Chondrocyte (in vitro differentiated cells): ENCODE measurements at regions not wholly inside any gene's neighbourhood (a gene's known extent, or its start where the extent isn't known, plus 50 kb on each side); places are given as distances from the start of the nearest gene placed in this dataset.

Experiments
- DNase-seq: peaks from one replicate; pipeline ENCODE4 v3.0.0; 2021; ENCODE audit warnings: mixed read lengths, low spot score
- H3K27ac Mint-ChIP-seq: one replicate; pipeline ENCODE4 v1.8.0; 2021; ENCODE audit warnings: mild to moderate bottlenecking, moderate library complexity, mixed read lengths; ENCODE audit not compliant: unreplicated experiment
- H3K27me3 Mint-ChIP-seq: 2 replicates; pipeline ENCODE4 v1.8.0; 2021; ENCODE audit warnings: low read depth, mixed read lengths
- H3K36me3 Mint-ChIP-seq: 2 replicates; pipeline ENCODE4 v1.8.0; 2021; ENCODE audit warnings: low read depth, mixed read lengths
- H3K4me1 Mint-ChIP-seq: 2 replicates; pipeline ENCODE4 v1.8.0; 2021; ENCODE audit warnings: low read depth, mild to moderate bottlenecking, mixed read lengths
- H3K4me3 Mint-ChIP-seq: one replicate; pipeline ENCODE4 v1.8.0; 2021; ENCODE audit warnings: mild to moderate bottlenecking, moderate library complexity, mixed read lengths; ENCODE audit not compliant: unreplicated experiment
- H3K9me3 Mint-ChIP-seq: 2 replicates; pipeline ENCODE4 v1.8.0; 2021; ENCODE audit warnings: low read depth, mixed read lengths
- CTCF ChIP-seq: fragments of 200-600 bp; sonication (generic); IDR thresholded peaks from 2 replicates; pipeline ENCODE4 v1.5.0; 2021; ENCODE audit warnings: antibody characterized with exemption, mild to moderate bottlenecking, moderate library complexity

- no peaks in the 10 kb centered on the region for H3K36me3 Mint-ChIP-seq
- peaks cover 16% of the 10 kb centered on the region for H3K27me3 Mint-ChIP-seq
- no peaks in the 10 kb centered on the region for H3K9me3 Mint-ChIP-seq
- no peak for DNase-seq
- TF ChIP-seq CTCF = no peak
- no peaks in the 10 kb centered on the region for H3K4me1 Mint-ChIP-seq
- H3K27ac Mint-ChIP-seq = no peak overlapping the region
- no peak overlapping the region for H3K4me3 Mint-ChIP-seq
These were observed 1681.9 kb upstream of the ADGRL3 start for GRCh38 chr4:59518005-59518823.

GRCh38 chr4:59525885-59526284 is 1674.2 kb upstream of the ADGRL3 start:
- Mint-ChIP-seq H3K27ac (no peak overlapping the region), H3K9me3 (peaks cover 6% of the 10 kb centered on the region), H3K36me3 (no peaks in the 10 kb centered on the region), H3K27me3 (peaks cover 14% of the 10 kb centered on the region), H3K4me1 (peaks cover 5% of the 10 kb centered on the region), H3K4me3 (no peak overlapping the region)
- no peak for TF ChIP-seq CTCF
- DNase-seq = no peak

- H3K27me3 Mint-ChIP-seq = peaks cover 12% of the 10 kb centered on the region
- no peak overlapping the region for H3K27ac Mint-ChIP-seq
- no peaks in the 10 kb centered on the region for H3K4me1 Mint-ChIP-seq
- DNase-seq = no peak
- no peak for TF ChIP-seq CTCF
- no peaks in the 10 kb centered on the region for H3K36me3 Mint-ChIP-seq
- H3K4me3 Mint-ChIP-seq = no peak overlapping the region
- H3K9me3 Mint-ChIP-seq = peaks cover 8% of the 10 kb centered on the region
These were observed 1664.6 kb upstream of the ADGRL3 start for GRCh38 chr4:59535541-59535940.

GRCh38 chr4:59536428-59536827 is 1663.7 kb upstream of the ADGRL3 start:
- Mint-ChIP-seq H3K27me3 (peaks cover 12% of the 10 kb centered on the region), H3K36me3 (no peaks in the 10 kb centered on the region), H3K4me3 (no peak overlapping the region)

More at GRCh38 chr4:59536428-59536827, 1663.7 kb upstream of the ADGRL3 start:
- no peak for DNase-seq
- Mint-ChIP-seq H3K27ac (no peak overlapping the region), H3K4me1 (no peaks in the 10 kb centered on the region), H3K9me3 (peaks cover 3% of the 10 kb centered on the region)
- no peak for TF ChIP-seq CTCF
